ENCODE measurements at regions not wholly inside any gene's neighbourhood (a gene's known extent, or its start where the extent isn't known, plus 50 kb on each side); places are given as distances from the start of the nearest gene placed in this dataset.

- TF ChIP-seq CTCF (IDR thresholded peaks at IDR 0.05) (no peak), POLR2AphosphoS5 (IDR thresholded peaks at IDR 0.05) (no peak), POLR2A (IDR thresholded peaks at IDR 0.05) (no peak), EP300 (IDR thresholded peaks at IDR 0.05) (no peak)
These were observed 155.2 kb upstream of the EOMES start for GRCh38 chr3:27877061-27878013.
